ENCODE measurements at regions not wholly inside any gene's neighbourhood (a gene's known extent, or its start where the extent isn't known, plus 50 kb on each side); places are given as distances from the start of the nearest gene placed in this dataset.

DNA sequence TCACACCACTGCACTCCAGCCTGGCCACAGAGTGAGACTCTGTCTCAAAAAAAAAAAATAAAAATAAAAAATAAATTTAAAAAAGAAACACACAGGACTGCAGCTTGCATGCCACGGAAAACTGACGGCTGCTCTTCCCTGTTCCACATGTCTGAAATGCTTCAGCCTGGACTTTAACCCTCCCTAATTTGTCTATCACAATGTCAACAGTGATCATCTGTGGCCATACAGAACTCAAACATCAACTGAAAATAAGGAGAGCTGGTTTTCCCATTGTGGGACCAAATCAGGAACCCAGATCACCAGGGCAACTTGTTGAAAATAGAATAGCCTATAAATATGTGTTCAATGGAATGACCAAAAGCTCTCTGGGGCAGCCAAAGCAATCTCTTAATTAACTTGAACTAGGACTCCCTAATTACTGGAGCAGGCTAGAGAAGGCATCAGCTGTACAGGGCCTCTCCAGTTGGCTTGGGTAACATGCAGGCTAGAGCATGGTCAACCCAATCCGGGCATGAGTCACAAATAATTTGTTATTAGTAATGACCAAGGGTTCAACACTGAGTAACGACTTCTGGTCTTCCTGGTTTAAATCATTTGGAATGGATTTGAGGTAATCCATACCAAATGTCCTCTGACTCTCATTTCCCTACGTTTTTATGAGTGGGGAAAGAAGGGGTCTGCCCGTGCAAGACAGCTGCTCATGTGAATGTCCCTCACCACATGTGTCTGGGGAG, 62.7 kb upstream of the KAZN start:
- H3K4me1 ChIP-seq (ENCODE audit: control insufficient read depth in 3 of 3, insufficient read depth in 3 of 3, low read length in 3 of 3) = no peaks in the 10 kb centered on the region
- no peaks in the 10 kb centered on the region for H3K27me3 ChIP-seq (ENCODE audit: control insufficient read depth in 3 of 3, insufficient read depth in 3 of 3, low read length in 3 of 3)
- H3K27ac ChIP-seq (ENCODE audit: low read depth, low read length) = no peak overlapping the region
- H3K36me3 ChIP-seq (ENCODE audit: control insufficient read depth in 3 of 3, insufficient read depth in 3 of 3, low read length in 3 of 3) = no peaks in the 10 kb centered on the region
- H3K4me3 ChIP-seq (ENCODE audit: low read length in 3 of 3) = no peak overlapping the region
- no peaks in the 10 kb centered on the region for H3K9me3 ChIP-seq (ENCODE audit: control insufficient read depth in 3 of 3, low read length in 3 of 3)
- no peak overlapping the region for H3K9ac ChIP-seq (ENCODE audit: low read depth in 1 of 3, low read length in 3 of 3)

- Histone ChIP-seq H3K36me3 (ENCODE audit: control insufficient read depth in 3 of 3, insufficient read depth in 3 of 3, low read length in 3 of 3) (no peaks in the 10 kb centered on the region), H3K9ac (ENCODE audit: low read depth in 1 of 3, low read length in 3 of 3) (no peak overlapping the region), H3K4me3 (ENCODE audit: low read length in 3 of 3) (no peak overlapping the region), H3K27ac (ENCODE audit: low read depth, low read length) (no peak overlapping the region), H3K4me1 (ENCODE audit: control insufficient read depth in 3 of 3, insufficient read depth in 3 of 3, low read length in 3 of 3) (no peaks in the 10 kb centered on the region), H3K27me3 (ENCODE audit: control insufficient read depth in 3 of 3, insufficient read depth in 3 of 3, low read length in 3 of 3) (no peaks in the 10 kb centered on the region), H3K9me3 (ENCODE audit: control insufficient read depth in 3 of 3, low read length in 3 of 3) (no peaks in the 10 kb centered on the region)
Measured at GRCh38 chr1:14538335-14538734, 60.1 kb upstream of the KAZN start.

- no peaks in the 10 kb centered on the region for H3K9me3 ChIP-seq (ENCODE audit: control insufficient read depth in 3 of 3, low read length in 3 of 3)
- H3K4me3 ChIP-seq (ENCODE audit: low read length in 3 of 3) = no peak overlapping the region
- H3K36me3 ChIP-seq (ENCODE audit: control insufficient read depth in 3 of 3, insufficient read depth in 3 of 3, low read length in 3 of 3) = no peaks in the 10 kb centered on the region
- no peaks in the 10 kb centered on the region for H3K4me1 ChIP-seq (ENCODE audit: control insufficient read depth in 3 of 3, insufficient read depth in 3 of 3, low read length in 3 of 3)
- H3K27me3 ChIP-seq (ENCODE audit: control insufficient read depth in 3 of 3, insufficient read depth in 3 of 3, low read length in 3 of 3) = no peaks in the 10 kb centered on the region
- H3K27ac ChIP-seq (ENCODE audit: low read depth, low read length) = no peak overlapping the region
- H3K9ac ChIP-seq (ENCODE audit: low read depth in 1 of 3, low read length in 3 of 3) = no peak overlapping the region
Measured at GRCh38 chr1:14539309-14539708, 59.2 kb upstream of the KAZN start.

GRCh38 chr1:14539953-14540563, 58.4 kb upstream of the KAZN start:
- Histone ChIP-seq H3K9me3 (ENCODE audit: control insufficient read depth in 3 of 3, low read length in 3 of 3) (no peaks in the 10 kb centered on the region), H3K4me1 (ENCODE audit: control insufficient read depth in 3 of 3, insufficient read depth in 3 of 3, low read length in 3 of 3) (no peaks in the 10 kb centered on the region), H3K27me3 (ENCODE audit: control insufficient read depth in 3 of 3, insufficient read depth in 3 of 3, low read length in 3 of 3) (no peaks in the 10 kb centered on the region), H3K27ac (ENCODE audit: low read depth, low read length) (no peak overlapping the region), H3K9ac (ENCODE audit: low read depth in 1 of 3, low read length in 3 of 3) (no peak overlapping the region), H3K4me3 (ENCODE audit: low read length in 3 of 3) (no peak overlapping the region), H3K36me3 (ENCODE audit: control insufficient read depth in 3 of 3, insufficient read depth in 3 of 3, low read length in 3 of 3) (no peaks in the 10 kb centered on the region)

DNA sequence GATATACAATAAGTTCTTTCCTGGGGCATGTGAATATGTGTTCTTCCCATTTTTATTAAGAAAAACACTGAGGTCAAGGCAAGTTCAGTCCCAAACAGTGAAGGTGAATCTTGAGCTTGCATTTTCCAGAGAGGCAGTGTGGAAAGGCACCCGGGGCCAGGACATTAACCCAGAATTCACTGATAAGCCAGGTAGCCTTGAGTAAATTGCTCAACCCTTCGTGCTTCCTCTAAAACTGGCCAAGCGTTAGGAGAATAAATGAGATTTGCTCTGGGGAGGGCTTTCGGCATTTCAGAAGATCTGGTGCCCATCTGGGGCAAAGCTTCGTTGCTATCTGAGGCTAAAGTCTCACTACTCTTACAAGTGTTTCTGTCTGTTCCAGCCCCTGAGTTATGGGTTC, 57.1 kb upstream of the KAZN start:
- no peaks in the 10 kb centered on the region for H3K4me1 ChIP-seq (ENCODE audit: control insufficient read depth in 3 of 3, insufficient read depth in 3 of 3, low read length in 3 of 3)
- H3K27ac ChIP-seq (ENCODE audit: low read depth, low read length) = no peak overlapping the region
- H3K36me3 ChIP-seq (ENCODE audit: control insufficient read depth in 3 of 3, insufficient read depth in 3 of 3, low read length in 3 of 3) = no peaks in the 10 kb centered on the region
- no peak overlapping the region for H3K4me3 ChIP-seq (ENCODE audit: low read length in 3 of 3)
- H3K9ac ChIP-seq (ENCODE audit: low read depth in 1 of 3, low read length in 3 of 3) = no peak overlapping the region
- H3K27me3 ChIP-seq (ENCODE audit: control insufficient read depth in 3 of 3, insufficient read depth in 3 of 3, low read length in 3 of 3) = no peaks in the 10 kb centered on the region
- peaks cover 0 to 3% (median 0%) of the 10 kb centered on the region in 3 donors for H3K9me3 ChIP-seq (ENCODE audit: control insufficient read depth in 3 of 3, low read length in 3 of 3)

DNA sequence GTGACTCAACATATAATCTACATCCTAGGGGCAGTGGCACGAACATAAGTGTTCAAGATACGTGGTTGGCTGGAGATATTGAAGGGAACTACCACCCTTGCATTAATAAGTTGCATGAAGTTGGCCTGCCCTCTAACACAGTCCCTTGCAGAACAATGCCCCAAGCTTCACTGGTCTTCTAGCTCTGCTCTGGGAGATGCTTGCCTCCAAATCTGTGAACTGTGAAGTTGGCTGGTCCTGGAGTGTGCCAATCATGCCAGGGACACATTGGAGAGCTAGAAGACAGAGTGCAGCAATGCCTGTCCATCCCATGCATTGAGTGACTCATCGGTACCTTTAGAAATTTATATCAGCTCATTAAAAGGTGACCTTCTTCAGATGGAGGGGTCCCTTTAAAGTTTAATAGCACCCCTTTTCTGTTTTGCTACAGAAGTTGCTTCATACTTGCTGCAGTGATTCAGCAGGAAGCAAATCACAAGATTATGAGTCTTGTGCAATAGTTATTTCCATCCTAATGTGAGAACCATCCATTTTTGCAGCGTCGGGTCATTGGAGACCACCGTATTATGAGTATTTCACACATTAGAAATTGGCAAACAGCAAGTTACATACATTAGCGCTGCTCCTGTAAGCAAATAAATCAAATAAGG, 55.2 kb upstream of the KAZN start:
- Histone ChIP-seq H3K27ac (ENCODE audit: low read depth, low read length) (no peak overlapping the region), H3K36me3 (ENCODE audit: control insufficient read depth in 3 of 3, insufficient read depth in 3 of 3, low read length in 3 of 3) (no peaks in the 10 kb centered on the region), H3K9me3 (ENCODE audit: control insufficient read depth in 3 of 3, low read length in 3 of 3) (peaks cover 0 to 3% (median 0%) of the 10 kb centered on the region in 3 donors)

GRCh38 chr1:14544319-14544718, 54.2 kb upstream of the KAZN start:
- Histone ChIP-seq H3K36me3 (ENCODE audit: control insufficient read depth in 3 of 3, insufficient read depth in 3 of 3, low read length in 3 of 3) (no peaks in the 10 kb centered on the region), H3K4me3 (ENCODE audit: low read length in 3 of 3) (no peak overlapping the region), H3K9me3 (ENCODE audit: control insufficient read depth in 3 of 3, low read length in 3 of 3) (peaks cover 0 to 3% (median 0%) of the 10 kb centered on the region in 3 donors), H3K27me3 (ENCODE audit: control insufficient read depth in 3 of 3, insufficient read depth in 3 of 3, low read length in 3 of 3) (no peaks in the 10 kb centered on the region), H3K4me1 (ENCODE audit: control insufficient read depth in 3 of 3, insufficient read depth in 3 of 3, low read length in 3 of 3) (no peaks in the 10 kb centered on the region), H3K27ac (ENCODE audit: low read depth, low read length) (no peak overlapping the region), H3K9ac (ENCODE audit: low read depth in 1 of 3, low read length in 3 of 3) (no peak overlapping the region)

More for the DNA sequence above, 55.2 kb upstream of the KAZN start:
- Histone ChIP-seq H3K9ac (ENCODE audit: low read depth in 1 of 3, low read length in 3 of 3) (no peak overlapping the region), H3K27me3 (ENCODE audit: control insufficient read depth in 3 of 3, insufficient read depth in 3 of 3, low read length in 3 of 3) (no peaks in the 10 kb centered on the region), H3K4me3 (ENCODE audit: low read length in 3 of 3) (no peak overlapping the region), H3K4me1 (ENCODE audit: control insufficient read depth in 3 of 3, insufficient read depth in 3 of 3, low read length in 3 of 3) (no peaks in the 10 kb centered on the region)

GRCh38 chr1:14545422-14546025, 53.0 kb upstream of the KAZN start:
- Histone ChIP-seq H3K27ac (ENCODE audit: low read depth, low read length) (no peak overlapping the region), H3K4me1 (ENCODE audit: control insufficient read depth in 3 of 3, insufficient read depth in 3 of 3, low read length in 3 of 3) (no peaks in the 10 kb centered on the region), H3K4me3 (ENCODE audit: low read length in 3 of 3) (no peak overlapping the region), H3K27me3 (ENCODE audit: control insufficient read depth in 3 of 3, insufficient read depth in 3 of 3, low read length in 3 of 3) (no peaks in the 10 kb centered on the region), H3K9ac (ENCODE audit: low read depth in 1 of 3, low read length in 3 of 3) (no peak overlapping the region), H3K9me3 (ENCODE audit: control insufficient read depth in 3 of 3, low read length in 3 of 3) (peaks cover 0 to 3% (median 0%) of the 10 kb centered on the region in 3 donors), H3K36me3 (ENCODE audit: control insufficient read depth in 3 of 3, insufficient read depth in 3 of 3, low read length in 3 of 3) (no peaks in the 10 kb centered on the region)

- H3K4me3 ChIP-seq (ENCODE audit: low read length in 3 of 3) = no peak overlapping the region
- peaks cover 0 to 3% (median 0%) of the 10 kb centered on the region in 3 donors for H3K9me3 ChIP-seq (ENCODE audit: control insufficient read depth in 3 of 3, low read length in 3 of 3)
- no peak overlapping the region for H3K9ac ChIP-seq (ENCODE audit: low read depth in 1 of 3, low read length in 3 of 3)
- no peaks in the 10 kb centered on the region for H3K4me1 ChIP-seq (ENCODE audit: control insufficient read depth in 3 of 3, insufficient read depth in 3 of 3, low read length in 3 of 3)
- H3K27me3 ChIP-seq (ENCODE audit: control insufficient read depth in 3 of 3, insufficient read depth in 3 of 3, low read length in 3 of 3) = no peaks in the 10 kb centered on the region
- H3K36me3 ChIP-seq (ENCODE audit: control insufficient read depth in 3 of 3, insufficient read depth in 3 of 3, low read length in 3 of 3) = no peaks in the 10 kb centered on the region
- H3K27ac ChIP-seq (ENCODE audit: low read depth, low read length) = no peak overlapping the region
Measured at GRCh38 chr1:14546416-14546815, 52.1 kb upstream of the KAZN start.

Data from skeletal muscle tissue (tissue), 3 donors.